K562 (cell line): ENCODE measurements at regions not wholly inside any gene's neighbourhood (a gene's known extent, or its start where the extent isn't known, plus 50 kb on each side); places are given as distances from the start of the nearest gene placed in this dataset.

Experiments
- BACH1 ChIP-seq: fragments of 200-800 bp; sonication (Bioruptor generic); IDR thresholded peaks from 2 replicates; pipeline ENCODE4 v1.6.1; 2016; ENCODE audit warnings: missing genetic modification characterization, missing compliant biosample characterization
- HMGN3 ChIP-seq: IDR thresholded peaks from 2 replicates; pipeline ENCODE4 v1.6.1; 2011; ENCODE audit warnings: borderline replicate concordance, low read depth, mild to moderate bottlenecking, mixed read lengths, low read length; ENCODE audit not compliant: insufficient read length; ENCODE audit errors: extremely low read depth
- ZFX ChIP-seq: sonication (generic); formaldehyde crosslinking; IDR thresholded peaks from 2 replicates; pipeline ENCODE4 v1.8.0; 2022; ENCODE audit warnings: mild to moderate bottlenecking, missing genetic modification reagents, moderate library complexity

- TF ChIP-seq BACH1 (tag), result no peak
- TF ChIP-seq HMGN3, result no peak
- TF ChIP-seq ZFX (CRISPR knock-in tag), result no peak
Observed at GRCh38 chr12:47545938-47546609, 159.8 kb downstream of the RPAP3 start.
